ENCODE measurements at regions not wholly inside any gene's neighbourhood (a gene's known extent, or its start where the extent isn't known, plus 50 kb on each side); places are given as distances from the start of the nearest gene placed in this dataset.

GRCh38 chr20:16125816-16126215 lies 447.4 kb downstream of the KIF16B start (continued):
- no peak for TF ChIP-seq THRB (CRISPR knock-in tag; conservative IDR thresholded peaks at IDR 0.05)
- no peak for TF ChIP-seq ZNF408 (CRISPR knock-in tag; IDR thresholded peaks at IDR 0.05; ENCODE audit: low read depth)
- TF ChIP-seq CEBPZ (IDR thresholded peaks at IDR 0.05; ENCODE audit: borderline replicate concordance, low read depth, low read length): no peak

- DNase-seq (ENCODE audit: extremely low read depth in 1 of 4, low spot score in 3 of 4) (no peak), FAIRE-seq (no peak), ATAC-seq (no peak)
- intact Hi-C loops (cut with micrococcal nuclease): no loop called here
- WGBS (ENCODE audit: insufficient coverage, low coverage, missing lambda C conversion rate): 3% methylated on average over 5 of the region's 9 CpGs
- no peaks in the 10 kb centered on the region for H3K9me1 ChIP-seq (ENCODE audit: control insufficient read depth, insufficient read depth, low read length)
- H3K36me3 ChIP-seq (ENCODE audit: control insufficient read depth, insufficient read depth, low read length): no peaks in the 10 kb centered on the region
- H3K9ac ChIP-seq (ENCODE audit: insufficient read depth in 1 of 2, low read depth in 2 of 2, low read length in 2 of 2): no peak overlapping the region
- no TSS peak for BruUV-seq (replicated peaks)
- H3K4me1 ChIP-seq (replicated peaks in 1 of 2; ENCODE audit: control insufficient read depth in 2 of 2, insufficient read depth in 2 of 2, low read length in 2 of 2): no peaks in the 10 kb centered on the region
- no peak for TF ChIP-seq MAX (CRISPR knock-in tag; IDR thresholded peaks at IDR 0.05)
- TF ChIP-seq STAT5B (CRISPR knock-in tag; IDR thresholded peaks at IDR 0.05): no peak
- no peak for TF ChIP-seq CREM (IDR thresholded peaks at IDR 0.05; ENCODE audit: low read depth)
- TF ChIP-seq ZNF124 (CRISPR knock-in tag; IDR thresholded peaks at IDR 0.05): no peak
- no peak for TF ChIP-seq MBD2 (IDR thresholded peaks at IDR 0.05; ENCODE audit: borderline replicate concordance, low read depth)
- no peak for TF ChIP-seq ZZZ3 (IDR thresholded peaks at IDR 0.05)
- TF ChIP-seq BRF1 (IDR thresholded peaks at IDR 0.05; ENCODE audit: borderline replicate concordance, extremely low read depth, insufficient read length): no peak
- no peak for TF ChIP-seq ZNF175 (CRISPR knock-in tag; IDR thresholded peaks at IDR 0.05; ENCODE audit: low read depth)
- TF ChIP-seq ZEB2 (IDR thresholded peaks at IDR 0.05): no peak
- H3K9me3 ChIP-seq (replicated peaks; ENCODE audit: control insufficient read depth, insufficient read depth, low read depth, low read length): no peaks in the 10 kb centered on the region
- no peak overlapping the region for H3K4me2 ChIP-seq (ENCODE audit: insufficient read depth, low read length)
- POLR2A ChIA-PET: interaction anchor here (1.3 kb wide), 1 partner anchor 10 kb away, joined by 4 read pairs; no protein-coding TSS in a partner anchor
- no peaks in the 10 kb centered on the region for H3K27me3 ChIP-seq (ENCODE audit: control insufficient read depth in 2 of 2, insufficient read depth in 2 of 2, low read length in 2 of 2)
- H4K20me1 ChIP-seq (replicated peaks; ENCODE audit: control insufficient read depth, insufficient read depth, low read length): no peaks in the 10 kb centered on the region
- no peak overlapping the region for H3K27ac ChIP-seq (ENCODE audit: extremely low read depth, low read depth, low read length)
- CTCF ChIA-PET (ENCODE audit: low intra/inter-chr PET ratio): no interaction called here
- no peaks in the 10 kb centered on the region for H3K79me2 ChIP-seq (ENCODE audit: control insufficient read depth, insufficient read depth, low read length)
- no peak overlapping the region for H2AFZ ChIP-seq (ENCODE audit: low read depth, low read length)
- H3K4me3 ChIP-seq: no peak overlapping the region
- in situ Hi-C loops (cut with MboI): no loop called here
Measured at GRCh38 chr20:16124911-16125776, 448.1 kb downstream of the KIF16B start.

Data from K562 (cell line).